SHP77 (cell line): ENCODE measurements at regions not wholly inside any gene's neighbourhood (a gene's known extent, or its start where the extent isn't known, plus 50 kb on each side); places are given as distances from the start of the nearest gene placed in this dataset.
A peak's percentile ranks its signal among the peaks of the same experiment; 100 is the strongest.
"Not testable (repeated sequence)": the region's sequence is repeated elsewhere in the genome, so short reads cannot be mapped to it uniquely, and the experiment has no call there.

Source experiments
- DNase-seq, 2 experiments: peaks; one replicate each; lab custom pipeline; 2025; lab: John Stamatoyannopoulos, UW

DNA sequence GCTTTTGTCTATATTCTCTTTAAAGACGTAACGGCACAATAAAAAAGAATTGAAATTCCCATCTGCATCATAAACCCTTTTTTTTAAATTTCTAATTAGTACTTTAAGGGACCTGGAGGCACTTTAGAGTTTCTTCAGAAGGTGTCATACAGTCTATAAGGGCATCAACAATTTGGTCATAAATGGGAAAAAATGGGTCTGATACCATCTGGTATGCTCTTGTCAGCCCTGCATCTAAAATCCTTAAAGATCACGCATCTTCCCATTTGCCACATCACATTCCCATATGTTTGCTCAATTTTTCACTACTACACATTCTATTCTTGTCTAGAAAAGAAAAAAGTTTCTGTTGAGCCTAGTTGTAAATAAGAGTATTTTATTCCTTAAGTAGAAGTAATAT is 53.8 kb downstream of the COX7C start:
- no peak for DNase-seq

DNA sequence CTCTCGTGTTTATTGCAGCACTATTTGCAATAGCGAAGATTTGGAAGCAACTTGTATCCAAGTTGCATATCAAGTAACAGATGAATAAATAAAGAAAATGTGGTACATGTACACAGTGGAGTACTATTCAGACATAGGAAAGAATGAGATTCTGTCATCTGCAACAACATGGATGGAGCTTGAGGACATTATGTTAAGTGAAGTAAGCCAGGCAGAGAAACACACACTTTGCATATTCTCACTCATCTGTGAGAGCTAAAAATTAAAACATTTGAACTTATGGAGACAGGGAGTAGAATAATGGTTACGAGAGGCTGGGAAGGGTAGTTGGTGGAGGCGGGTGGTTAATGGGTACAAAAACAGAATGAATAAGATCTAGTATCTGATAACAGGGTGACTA is 56.3 kb downstream of the COX7C start:
- DNase-seq = no peak

DNA sequence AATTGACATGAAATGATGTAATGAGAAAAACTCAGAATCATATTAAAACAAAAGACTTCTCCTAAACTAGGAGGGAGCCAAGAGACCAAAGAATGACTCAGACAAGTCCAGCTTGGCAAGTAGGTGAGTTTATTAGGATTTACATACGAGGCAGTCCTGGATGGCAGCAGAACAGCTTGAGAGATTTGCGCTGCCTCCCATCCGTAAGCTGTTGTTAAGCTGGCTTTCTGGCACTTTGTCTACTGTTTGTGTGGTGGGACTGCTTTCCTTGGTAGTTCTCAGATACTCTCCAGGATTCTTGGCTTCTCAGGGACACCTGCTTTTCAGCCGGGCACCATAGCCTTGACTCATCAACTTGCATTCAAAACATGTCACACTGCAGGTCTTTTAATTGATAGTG is 57.6 kb downstream of the COX7C start:
- no peak for DNase-seq

DNA sequence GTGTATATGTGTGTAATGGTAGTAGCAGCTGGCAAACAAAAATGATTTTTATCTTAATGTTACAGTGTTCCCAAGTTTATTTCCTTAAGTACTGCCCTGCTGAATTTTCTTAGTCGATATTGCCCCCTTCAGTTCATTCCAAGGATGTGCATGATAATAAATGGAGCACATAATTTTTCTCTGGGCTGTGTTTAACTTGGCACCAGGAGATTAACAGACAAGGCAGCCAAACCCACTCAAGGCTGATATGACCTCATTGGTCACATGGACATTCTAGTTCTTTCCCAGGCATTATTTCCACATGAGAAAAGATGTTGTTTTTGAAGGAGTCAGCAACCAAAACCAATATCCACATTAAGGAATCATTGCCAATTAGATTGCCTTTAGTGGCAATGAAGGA is 61.8 kb downstream of the COX7C start:
- peak; percentile 41 to 46 for DNase-seq

DNA sequence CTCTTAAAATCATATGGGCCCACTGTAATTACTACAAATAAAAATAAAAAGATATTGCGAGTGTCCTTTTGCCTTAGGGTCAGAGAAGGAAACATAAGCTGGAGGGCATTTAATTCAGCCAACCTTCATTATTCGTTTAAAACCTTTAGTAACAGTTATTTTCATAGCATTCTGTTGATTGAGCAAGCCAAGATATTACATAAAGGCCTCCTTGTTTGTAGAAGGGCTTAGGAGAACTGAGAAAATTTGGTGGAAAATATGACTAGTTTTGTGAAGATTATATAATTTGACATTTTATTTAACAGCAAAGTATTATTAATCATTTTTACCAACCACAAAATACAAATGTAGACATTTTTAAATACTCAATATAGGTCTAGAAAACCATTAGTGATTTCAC is 62.2 kb downstream of the COX7C start:
- DNase-seq = no peak

DNA sequence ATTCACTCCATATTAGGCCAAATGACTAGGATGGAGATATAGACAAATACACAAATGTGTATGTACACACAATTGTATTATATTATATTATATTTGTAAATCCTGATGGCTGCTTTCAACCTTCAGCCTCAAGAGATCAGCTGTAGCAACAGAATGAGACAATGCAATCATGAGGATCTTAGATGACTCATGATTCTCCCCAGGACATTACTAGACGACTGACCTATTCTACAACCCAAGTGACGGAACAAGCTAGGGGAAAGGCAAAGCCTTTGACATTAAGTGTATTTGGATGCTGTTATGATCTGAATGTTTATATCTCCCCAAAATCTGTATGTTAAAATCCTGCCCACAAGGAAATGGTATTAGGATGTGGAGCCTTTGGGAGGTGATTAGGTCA is 66.5 kb downstream of the COX7C start:
- DNase-seq = no peak

DNA sequence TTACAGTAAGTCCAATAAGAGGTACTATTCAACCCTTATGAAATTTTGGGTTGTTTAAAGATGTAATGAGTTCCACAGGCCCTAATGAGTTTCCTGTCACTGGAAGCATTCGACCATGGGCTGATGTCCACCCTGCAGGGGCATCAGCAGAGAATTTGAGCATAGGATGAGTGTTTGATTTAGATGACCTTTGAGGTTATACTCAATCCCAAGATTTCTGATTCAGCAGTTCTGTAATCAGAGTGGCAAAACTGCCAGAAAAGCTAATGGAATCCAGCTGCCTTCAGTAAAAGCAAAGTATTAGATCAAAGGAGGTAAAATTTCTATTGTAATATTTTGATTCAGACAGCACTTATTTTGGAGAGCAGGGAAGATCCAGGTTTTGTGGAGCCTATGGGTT is 68.3 kb downstream of the COX7C start:
- no peak for DNase-seq

DNA sequence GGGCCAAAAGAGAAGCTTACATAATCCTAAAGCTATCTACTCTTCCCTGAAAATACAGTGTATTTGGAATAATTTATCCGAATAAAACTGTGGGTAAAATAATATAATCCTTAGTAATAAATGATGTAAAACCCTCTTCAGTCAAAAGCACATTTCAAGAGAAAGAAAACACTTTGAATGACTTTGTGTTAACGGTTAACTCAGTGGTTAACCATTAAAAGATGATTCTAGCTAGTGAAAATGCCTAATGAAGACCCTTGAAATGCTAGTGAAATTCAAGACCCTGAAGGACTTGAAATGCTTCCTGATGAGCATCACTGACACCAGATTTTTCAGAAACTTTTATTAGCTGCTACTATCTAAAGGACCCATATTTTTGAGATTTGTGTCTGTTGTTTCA is 70.7 kb downstream of the COX7C start:
- no peak for DNase-seq

DNA sequence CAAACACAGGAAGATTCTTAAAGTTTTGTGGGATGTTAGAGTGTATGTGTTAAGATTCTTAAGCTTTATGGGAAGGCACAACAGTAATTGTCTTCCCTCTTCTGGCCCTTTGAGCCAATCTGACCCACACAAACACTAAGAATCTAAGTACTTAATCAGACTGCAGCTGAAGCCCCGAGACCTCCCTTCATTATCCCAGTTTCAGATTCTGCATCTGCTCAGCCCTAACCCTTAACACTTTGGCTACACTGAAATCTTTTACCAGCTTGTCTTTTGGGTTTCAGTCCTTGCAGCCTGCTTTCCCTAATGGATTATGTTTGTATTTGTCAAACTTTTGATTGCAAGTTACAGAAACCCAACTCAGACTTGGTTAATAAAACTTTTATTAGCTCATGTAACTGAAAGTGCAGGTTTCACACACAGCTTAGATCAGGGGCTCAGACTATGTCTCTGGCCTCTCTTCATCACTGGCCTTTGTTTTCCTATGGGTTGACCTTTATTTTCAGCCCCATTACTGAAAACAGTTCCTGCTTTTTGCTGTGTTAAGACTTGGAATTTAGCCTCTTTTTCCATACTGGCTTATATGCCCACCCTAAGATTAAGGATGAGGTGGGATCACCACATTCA is 71.5 kb downstream of the COX7C start:
- no peak for DNase-seq

DNA sequence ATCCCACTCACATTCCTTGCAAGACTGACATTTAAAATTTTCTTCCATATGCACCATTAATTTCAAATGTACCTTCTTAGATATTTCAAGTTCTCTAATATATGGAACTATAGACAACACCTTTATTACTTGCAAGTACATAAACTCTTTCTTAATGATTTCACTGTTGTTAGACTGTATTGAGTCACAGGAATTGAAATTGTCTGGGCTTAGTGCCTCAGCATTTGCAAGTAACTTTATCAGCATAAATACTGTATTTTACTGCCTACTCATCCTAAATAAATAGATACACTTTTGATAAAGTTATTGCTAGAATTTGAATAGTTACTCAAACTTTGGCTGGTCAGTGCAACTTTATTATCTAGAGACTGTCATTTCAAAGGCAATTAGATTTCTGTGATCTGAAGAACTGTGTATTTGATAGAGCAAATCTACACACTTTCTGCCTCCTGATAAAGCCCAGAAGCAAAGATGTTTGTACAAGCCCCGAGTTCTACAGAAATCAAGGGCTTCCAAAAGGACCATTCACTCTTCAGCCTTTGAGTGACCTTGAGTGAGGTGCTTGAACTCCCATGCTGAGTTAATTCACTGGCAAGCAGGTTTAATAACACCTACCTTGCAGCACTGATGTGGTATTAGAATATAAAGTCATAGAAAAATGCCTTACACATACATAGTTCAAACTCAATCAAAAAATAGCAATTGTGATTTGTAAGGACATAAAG is 91.6 kb downstream of the COX7C start:
- DNase-seq = no peak

DNA sequence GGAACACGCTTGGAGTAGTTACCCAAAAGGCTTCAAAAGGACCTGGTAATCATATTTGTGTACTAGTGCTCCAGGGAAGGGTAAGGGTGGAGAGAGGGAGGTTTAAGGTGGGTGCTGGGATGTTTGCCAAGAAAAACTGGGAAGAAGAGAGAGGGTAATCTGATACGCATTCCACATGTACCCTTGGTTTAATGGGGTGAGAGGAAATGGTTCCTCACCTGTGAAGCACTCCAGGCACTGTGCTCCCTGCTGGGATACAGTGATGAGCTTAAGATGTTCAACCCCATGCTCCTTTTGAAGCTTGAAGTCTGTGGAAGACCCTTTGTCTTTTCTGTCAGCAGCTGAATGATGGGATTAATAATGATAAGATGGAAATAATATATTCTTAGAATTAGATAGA is 98.4 kb downstream of the COX7C start:
- no peak for DNase-seq

DNA sequence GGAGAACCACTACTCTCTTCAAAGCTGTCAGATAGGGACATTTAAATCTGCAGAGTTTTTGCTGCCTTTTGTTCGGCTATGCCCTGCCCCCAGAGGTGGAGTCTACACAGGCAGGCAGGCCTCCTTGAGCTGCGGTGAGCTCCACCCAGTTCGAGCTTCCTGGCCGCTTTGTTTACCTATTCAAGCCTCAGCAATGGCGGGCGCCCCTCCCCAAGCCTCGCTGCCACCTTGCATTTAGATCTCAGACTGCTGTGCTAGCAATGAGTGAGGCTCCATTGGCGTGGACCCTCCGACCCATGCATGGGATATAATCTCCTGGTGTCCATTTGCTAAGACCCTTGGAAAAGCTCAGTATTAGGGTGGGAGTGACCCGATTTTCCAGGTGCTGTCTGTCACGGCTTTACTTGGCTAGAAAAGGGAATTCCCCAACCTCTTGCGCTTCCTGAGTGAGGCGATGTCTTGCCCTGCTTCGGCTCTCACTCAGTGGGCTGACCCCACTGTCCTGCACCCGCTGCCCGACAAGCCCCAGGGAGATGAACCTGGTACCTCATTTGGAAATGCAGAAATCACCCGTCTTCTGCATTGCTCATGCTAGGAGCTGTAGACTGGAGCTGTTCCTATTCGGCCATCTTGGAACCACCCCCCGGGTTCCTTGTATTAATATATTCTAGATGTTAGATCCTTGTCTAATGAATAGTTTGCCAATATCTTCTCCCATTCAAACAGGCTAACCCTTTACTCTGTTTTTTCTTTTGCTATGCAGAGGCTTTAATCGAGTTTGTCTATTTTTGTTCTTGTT is 113.8 kb downstream of the COX7C start:
- DNase-seq = not testable (repeated sequence)

DNA sequence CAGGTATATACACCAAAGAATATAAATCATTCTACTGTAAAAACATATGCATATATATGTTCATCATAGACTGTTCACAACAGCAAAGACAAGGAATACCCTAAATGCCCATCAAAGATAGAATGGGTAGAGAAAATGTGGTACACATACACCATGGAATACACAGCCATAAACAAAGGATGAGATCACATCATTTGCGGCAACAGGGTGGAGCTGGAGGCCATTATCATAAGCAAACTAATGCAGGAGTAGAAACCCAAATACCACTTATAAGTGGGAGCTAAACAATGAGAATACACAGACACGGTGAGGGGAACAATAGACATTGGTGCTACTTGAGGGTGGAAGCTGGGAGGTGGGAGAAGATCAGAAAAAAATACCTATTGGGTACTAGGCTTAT is 117.6 kb downstream of the COX7C start:
- no peak for DNase-seq

DNA sequence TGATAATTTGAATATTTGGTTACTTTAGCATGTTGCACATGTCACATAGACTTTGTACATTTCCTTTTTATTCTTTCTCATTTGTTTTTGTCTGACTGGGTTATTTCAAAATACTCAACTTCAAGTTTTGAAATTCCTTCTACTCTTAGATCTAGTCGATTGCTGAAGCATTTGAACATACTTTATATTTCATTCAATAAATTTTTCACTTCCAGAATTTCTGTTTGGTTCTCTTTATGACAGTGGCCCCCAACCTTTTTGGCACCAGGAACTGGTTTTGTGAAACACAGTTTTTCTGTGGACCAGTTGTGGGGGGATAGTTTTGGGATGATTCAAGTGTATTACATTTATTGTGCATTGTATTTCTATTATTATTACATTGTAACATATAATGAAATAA is 119.8 kb downstream of the COX7C start:
- no peak for DNase-seq

DNA sequence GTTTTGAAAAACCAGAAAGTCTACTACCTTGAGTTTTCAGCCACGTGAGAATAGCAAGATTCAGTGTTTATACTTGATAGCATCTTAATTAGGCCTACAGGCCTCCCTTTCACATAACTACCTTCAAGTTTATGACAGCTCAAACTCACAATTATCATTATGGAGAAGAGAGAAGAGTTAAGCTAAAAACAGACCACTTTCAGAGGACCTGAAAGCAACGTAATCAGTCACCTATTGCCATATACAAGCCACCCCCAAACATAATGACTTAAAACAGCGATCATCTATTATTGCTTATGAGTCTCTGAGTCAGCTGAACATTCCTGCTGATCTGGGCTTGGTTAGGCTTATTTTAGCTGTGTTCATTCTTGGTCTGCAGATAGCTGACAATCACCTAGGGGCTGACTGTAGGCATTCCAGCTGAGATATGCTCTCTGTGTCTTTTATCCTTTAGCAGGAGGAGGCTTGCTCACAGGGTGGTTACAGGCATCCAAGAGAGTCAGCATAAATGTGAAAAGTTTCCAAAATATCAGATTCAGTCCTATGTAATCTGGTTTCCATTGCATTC is 130.9 kb downstream of the COX7C start:
- DNase-seq = no peak

DNA sequence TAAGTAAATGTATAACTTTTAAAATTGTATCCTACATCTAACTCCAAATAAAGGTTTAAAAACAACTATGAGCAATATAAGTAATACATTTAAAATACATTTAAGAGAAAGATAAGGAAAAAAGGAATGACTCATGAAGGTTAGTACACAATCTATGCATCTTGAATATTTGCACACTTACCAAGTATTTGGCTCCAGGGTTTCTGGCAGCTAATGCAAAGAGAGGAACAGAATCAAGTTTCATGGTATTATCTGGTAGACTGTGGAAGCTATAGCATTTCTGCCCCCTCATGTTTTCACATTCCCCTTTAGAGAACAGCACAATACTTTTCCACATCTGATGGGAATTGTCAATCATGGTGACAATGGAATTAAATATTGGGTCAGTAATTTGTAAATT is 132.1 kb downstream of the COX7C start:
- no peak for DNase-seq

DNA sequence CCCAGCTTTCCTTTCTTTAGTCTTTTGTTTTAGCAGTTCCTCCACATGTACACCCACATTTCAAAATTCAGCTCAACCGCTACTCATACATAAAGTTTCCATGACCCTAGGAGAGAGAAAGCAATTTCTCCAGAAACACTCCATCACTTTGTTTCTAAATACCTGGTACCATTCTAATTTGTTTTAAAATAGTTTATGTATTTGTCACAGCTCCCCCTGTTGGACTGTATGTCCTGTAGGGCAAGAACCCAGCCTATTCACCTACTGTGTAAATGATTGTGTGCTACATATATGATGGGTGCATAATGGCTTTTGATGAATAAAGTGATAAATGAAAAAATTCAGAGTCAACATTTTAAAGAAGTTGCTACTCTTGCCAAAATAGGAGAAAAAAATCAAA is 139.1 kb downstream of the COX7C start:
- DNase-seq = no peak

DNA sequence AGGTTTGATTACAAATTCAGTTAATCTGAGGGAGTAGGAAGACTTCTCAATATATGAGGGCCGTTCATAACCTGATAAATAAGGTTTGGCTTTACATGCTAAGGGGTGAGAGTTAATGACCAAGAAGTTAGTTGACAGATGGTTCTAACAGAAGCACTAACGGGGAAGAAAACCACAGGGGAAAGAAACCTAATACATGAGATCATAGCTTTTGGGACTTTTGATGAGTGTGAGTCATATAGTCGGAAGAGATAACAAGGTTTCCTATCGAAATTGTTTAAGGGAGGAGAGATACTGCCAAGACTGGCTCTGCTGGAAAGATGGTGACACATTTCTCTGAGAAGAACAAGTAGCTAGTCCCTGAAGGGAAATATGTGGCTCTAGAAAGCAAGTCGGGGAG is 140.1 kb downstream of the COX7C start:
- DNase-seq = no peak

DNA sequence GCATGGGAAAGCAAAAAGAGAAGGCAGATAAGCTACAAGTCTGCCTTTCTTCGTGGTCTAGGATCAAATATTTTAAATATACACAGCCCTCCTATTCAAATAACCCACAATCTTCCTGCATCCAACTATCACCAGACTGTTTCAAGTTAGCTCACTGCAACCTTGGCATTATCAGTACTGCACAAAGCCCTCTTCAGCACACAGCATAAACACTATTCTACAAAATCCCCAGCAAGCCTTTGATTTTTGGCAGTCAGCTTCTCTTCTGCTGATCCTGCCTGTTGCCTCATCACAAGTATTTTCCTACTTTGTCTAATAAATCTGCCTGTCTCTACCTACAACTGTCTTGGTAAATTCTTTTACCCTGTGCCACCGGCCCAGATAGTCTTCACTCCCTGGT is 142.9 kb downstream of the COX7C start:
- DNase-seq = no peak

DNA sequence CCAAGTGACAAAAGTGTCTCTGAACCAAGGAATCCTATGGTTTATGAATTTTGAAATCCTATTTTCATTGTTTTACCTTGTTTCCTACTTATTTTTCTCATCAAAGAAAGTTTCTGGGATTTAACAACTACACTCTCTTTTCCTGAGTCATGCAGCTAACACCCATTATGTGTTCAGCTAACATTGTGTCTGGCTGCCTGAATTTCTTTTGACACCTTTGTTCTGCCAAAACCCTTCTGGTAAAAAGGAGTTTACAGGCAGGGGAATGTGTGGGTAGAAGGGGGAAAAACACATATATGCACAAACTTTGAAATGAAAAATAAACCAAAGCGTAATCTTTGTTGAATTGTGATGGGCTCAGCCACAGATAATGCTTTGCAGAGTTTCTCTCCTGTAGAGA is 146.2 kb downstream of the COX7C start:
- DNase-seq = no peak

DNA sequence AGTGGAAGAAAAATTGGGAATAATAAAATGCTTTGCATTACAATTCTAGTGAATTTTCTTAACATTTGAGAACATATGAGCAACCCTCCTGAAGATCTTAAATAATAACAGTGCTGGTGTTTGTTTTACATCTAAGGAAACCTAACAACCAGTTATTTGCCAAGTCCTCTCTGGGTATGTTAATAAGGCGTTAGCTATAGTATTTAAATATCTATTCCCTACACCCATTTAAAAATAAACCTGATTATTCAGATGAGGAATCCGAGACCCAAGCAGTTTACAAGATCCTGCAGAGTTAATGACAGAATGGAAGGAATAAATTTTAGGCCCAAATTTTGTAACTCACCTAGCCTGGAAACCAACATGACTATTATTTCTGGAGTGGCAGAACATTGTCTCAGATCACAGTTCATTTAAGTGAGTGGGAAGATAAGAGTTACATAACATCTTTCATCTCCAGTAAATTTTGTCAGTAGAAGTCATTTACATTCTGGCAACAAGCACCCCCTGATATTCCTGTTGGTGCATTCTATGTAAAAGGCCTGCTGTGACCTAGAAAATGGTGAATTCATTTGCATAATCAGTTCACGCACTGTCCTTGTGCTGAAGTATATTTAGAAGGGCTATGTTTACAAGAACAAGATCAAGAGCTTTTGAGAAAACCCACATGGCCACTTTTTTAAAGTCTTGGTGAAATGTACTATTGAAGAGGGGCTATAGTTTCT is 148.2 kb downstream of the COX7C start:
- no peak for DNase-seq

DNA sequence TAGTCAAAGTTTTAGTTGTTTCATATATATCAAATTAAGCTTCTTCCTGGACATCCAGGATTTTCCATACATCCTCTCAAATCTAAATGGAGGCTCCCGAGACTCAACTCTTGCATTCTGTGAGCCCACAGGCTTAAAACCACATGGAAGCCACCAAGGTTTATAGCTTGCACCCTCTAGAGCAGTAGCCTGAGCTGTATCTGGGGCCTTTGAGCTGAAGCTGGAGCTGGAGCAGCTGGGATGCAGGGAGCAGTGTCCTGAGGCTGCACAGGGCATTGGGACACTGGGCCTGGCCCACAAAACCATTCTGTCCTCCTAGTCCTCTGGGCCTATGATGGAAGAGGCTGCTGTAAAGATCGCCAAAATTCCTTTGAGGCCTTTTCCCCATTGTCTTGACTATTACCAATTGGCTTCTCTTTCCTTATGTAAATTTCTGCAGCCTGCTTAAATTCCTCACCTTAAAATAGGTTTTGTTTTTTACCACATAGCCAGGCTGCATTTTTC is 151.0 kb downstream of the COX7C start:
- DNase-seq = no peak
